ENCODE measurements at regions not wholly inside any gene's neighbourhood (a gene's known extent, or its start where the extent isn't known, plus 50 kb on each side); places are given as distances from the start of the nearest gene placed in this dataset.
"Not testable (repeated sequence)": the region's sequence is repeated elsewhere in the genome, so short reads cannot be mapped to it uniquely, and the experiment has no call there.

GRCh38 chr4:114252499-114252898, 273.1 kb upstream of the ARSJ start:
- DNase-seq, result no peak

- no peak for DNase-seq
These were observed 278.1 kb upstream of the ARSJ start for GRCh38 chr4:114257501-114257900.

- DNase-seq, result not testable (repeated sequence)
These were observed 283.0 kb upstream of the ARSJ start for GRCh38 chr4:114262421-114262820.

GRCh38 chr4:114263233-114263632, 283.8 kb upstream of the ARSJ start:
- DNase-seq, result no peak

- no peak for DNase-seq
These were observed 285.0 kb upstream of the ARSJ start for GRCh38 chr4:114264452-114264851.

GRCh38 chr4:114264877-114265291, 285.4 kb upstream of the ARSJ start:
- no peak for DNase-seq

GRCh38 chr4:114265342-114265741, 285.9 kb upstream of the ARSJ start:
- DNase-seq, result no peak

GRCh38 chr4:114267976-114268375, 288.5 kb upstream of the ARSJ start:
- no peak for DNase-seq

GRCh38 chr4:114271031-114271430, 291.6 kb upstream of the ARSJ start:
- DNase-seq, result no peak

GRCh38 chr4:114272226-114272625, 292.8 kb upstream of the ARSJ start:
- DNase-seq, result peak; percentile 53

GRCh38 chr4:114273238-114273637, 293.8 kb upstream of the ARSJ start:
- DNase-seq, result peak; percentile 28

- DNase-seq, result no peak
These were observed 298.2 kb upstream of the ARSJ start for GRCh38 chr4:114277690-114278089.

- no peak for DNase-seq
These were observed 299.6 kb upstream of the ARSJ start for GRCh38 chr4:114279066-114279465.

- no peak for DNase-seq
These were observed 300.3 kb upstream of the ARSJ start for GRCh38 chr4:114279711-114280110.

GRCh38 chr4:114280645-114281044, 301.2 kb upstream of the ARSJ start:
- no peak for DNase-seq

- no peak for DNase-seq
These were observed 301.9 kb upstream of the ARSJ start for GRCh38 chr4:114281164-114281960.

GRCh38 chr4:114282937-114283336, 303.5 kb upstream of the ARSJ start:
- peak; percentile 60 for DNase-seq

GRCh38 chr4:114284629-114285028, 305.2 kb upstream of the ARSJ start:
- no peak for DNase-seq

GRCh38 chr4:114286262-114286810, 306.9 kb upstream of the ARSJ start:
- no peak for DNase-seq

GRCh38 chr4:114287079-114287696, 307.7 kb upstream of the ARSJ start:
- no peak for DNase-seq

GRCh38 chr4:114296126-114296525, 302.5 kb upstream of the UGT8 start:
- no peak for DNase-seq

- peak; percentile 67 for DNase-seq
These were observed 296.1 kb upstream of the UGT8 start for GRCh38 chr4:114302472-114302871.

- no peak for DNase-seq
These were observed 294.6 kb upstream of the UGT8 start for GRCh38 chr4:114304046-114304445.

- no peak for DNase-seq
These were observed 294.0 kb upstream of the UGT8 start for GRCh38 chr4:114304567-114304966.
